HG03342 (cell line): ENCODE measurements at regions not wholly inside any gene's neighbourhood (a gene's known extent, or its start where the extent isn't known, plus 50 kb on each side); places are given as distances from the start of the nearest gene placed in this dataset.
A peak's percentile ranks its signal among the peaks of the same experiment; 100 is the strongest.

Source experiments
- ATAC-seq: cut with Tn5 transposase; IDR thresholded peaks from one replicate; pipeline ENCODE4 v1.9.1; 2021; ENCODE audit warnings: mild to moderate bottlenecking, moderate library complexity; ENCODE audit not compliant: unreplicated experiment

DNA sequence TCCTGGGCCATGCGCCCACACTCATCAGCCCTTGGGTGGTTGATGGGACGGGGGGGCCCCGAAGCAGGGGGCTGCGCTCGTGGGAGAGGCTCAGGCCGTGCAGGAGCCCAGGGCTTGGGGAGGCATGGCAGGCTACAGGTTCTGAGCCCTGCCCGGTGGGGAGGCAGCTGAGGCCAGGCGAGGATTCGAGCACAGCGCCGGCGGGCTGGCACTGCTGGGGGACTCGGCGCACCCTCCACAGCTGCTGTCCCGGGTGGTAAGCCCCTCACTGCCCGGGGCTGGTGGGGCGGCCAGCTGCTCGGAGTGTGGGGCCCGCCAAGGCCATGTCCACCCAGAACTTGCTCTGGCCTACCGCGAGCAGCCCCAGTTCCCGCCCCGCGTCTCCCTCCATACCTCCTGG, 295.8 kb upstream of the SEL1L start:
- no peak for ATAC-seq

DNA sequence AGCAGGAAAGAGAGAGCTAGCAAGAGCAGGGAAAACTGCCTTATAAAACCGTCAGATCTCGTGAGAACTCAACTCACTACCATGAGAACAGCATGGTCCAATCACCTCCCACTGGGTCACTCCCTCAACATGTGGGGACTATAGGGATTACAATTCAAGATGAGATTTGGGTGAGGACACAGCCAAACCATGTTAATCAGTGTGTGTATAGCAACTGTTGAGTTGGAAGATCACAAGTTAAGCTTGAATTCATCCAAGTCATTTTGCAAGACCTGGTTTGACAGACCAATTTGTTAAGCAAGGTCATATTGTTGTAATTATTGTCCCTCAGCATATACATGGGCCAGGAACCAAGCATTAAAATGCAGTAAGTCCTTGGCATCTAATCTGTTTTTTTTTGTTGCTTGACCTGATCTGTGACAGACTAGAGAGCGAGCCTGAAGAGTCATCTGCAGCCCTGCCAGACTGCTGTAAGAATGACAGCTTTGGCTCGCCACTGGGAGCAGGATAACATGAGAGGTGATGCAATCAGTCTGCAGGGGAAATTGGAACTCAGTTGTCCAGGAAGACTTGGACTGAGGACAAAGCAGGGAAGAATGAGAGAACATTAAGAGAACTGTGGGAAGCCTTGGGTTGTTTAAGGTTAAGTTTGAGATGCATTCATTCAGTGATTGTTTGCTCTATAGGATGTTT, 297.6 kb upstream of the SEL1L start:
- no peak for ATAC-seq

DNA sequence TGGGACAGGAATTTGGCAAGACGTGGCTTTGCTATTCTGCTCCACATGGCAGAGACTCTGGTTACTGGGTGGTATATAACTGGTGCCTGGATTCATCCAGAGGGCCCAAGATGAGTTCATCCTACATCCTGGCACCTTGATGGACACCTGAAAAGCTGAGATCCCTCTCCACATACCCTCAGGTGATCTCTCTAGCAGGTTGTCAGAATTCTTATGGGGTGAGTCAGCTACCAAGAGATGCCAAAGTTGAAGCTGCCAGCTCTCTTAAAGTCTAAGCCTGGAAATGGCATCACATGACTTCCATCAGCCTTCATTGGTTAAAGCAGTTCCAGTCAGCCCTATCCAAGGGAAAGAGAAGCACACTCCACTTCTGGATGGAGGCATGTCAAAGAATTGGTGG, 300.7 kb upstream of the SEL1L start:
- no peak for ATAC-seq

DNA sequence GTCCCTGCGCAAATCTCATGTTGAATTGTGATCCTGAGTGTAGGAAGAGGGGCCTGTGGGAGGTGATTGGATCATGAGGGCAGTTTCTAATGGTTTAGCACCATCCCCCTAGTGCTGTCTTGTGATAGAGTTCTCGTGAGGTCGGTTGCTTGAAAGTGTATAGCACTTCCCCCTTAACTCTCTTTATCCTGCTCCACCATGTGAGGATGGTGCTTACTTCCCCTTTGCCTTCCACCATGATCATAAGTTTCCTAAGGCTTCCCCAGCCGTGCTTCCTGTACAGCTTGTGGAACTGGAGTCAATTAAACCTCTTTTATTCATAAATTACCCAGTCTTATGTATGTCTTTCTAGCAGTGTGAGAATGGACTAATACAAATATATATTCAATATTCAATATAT, 303.7 kb upstream of the SEL1L start:
- ATAC-seq: no peak

DNA sequence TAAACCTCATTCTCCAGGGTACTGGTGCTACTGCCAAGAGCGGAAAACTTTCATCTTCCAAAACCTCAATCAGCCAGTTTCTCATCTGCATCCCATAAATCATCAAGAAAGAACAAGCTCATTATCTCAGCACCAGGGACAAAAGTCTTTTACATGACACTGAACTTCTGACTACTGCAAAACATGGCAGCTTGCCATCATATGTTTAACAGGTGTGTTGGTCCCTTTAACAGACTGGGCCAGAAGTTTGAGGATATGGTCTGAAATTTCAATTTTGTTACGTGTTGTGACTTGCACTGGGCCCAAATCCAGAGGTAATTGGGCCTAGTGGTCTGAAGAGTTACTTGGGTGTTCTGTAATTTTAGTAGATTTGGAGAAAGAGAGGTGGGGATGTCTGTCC, 305.4 kb upstream of the SEL1L start:
- no peak for ATAC-seq

DNA sequence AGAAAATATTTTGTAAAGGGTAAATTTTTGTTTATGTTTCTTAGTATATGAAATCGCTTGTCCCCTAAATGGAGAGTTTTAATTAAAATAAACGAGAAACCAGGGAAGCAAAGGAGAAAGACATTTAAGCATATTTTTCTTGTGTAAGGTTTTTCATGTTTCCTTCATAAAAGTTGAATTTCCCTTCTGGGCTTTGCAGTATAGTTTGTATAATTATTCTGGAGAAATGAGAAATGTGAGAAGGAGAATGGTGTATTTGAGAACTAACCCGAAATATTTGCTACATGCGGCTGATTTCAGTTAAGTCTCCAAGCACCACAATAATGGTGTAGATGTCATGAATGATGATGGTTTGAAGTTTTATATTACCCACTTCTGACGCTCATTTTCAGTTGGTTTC, 307.7 kb upstream of the SEL1L start:
- ATAC-seq: no peak

DNA sequence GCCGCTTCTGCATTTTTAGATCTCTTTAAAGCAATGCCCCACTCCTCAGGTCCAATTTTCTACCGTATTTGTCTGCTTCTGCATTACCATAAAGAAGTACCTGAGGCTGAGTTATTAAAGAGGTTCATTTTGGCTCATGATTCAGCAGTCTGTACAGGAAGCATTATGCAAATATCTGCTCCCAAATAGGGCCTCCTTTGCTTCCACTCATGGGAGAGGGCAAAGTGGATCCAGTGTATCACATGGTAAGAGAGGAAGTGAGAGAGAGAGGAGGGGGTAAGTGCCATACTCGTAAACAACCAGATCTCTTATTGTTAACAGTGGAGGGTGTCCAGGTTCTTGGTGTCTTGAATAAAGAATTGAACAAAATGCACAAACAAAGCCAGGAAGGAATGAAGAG, 316.1 kb upstream of the SEL1L start:
- ATAC-seq: peak; percentile 66

DNA sequence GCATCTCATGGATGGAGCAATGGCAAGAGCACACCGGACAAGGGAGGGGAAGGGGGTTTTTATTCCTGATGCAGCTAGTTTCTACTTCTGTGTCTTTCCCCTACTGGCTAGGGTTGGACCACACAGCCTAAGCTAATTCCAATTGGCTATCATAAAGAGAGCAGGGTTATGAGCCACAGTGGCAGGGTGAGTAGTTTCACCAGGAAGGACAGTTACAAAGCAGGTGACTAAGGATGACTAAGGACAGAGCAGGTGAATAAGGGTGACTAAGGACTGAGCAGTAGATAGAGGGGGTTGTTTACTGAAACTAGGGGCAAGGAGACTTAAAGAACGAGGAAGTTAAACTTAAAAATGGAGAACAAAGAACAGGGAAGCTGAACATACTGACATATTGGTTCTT, 321.4 kb upstream of the SEL1L start:
- ATAC-seq: no peak

DNA sequence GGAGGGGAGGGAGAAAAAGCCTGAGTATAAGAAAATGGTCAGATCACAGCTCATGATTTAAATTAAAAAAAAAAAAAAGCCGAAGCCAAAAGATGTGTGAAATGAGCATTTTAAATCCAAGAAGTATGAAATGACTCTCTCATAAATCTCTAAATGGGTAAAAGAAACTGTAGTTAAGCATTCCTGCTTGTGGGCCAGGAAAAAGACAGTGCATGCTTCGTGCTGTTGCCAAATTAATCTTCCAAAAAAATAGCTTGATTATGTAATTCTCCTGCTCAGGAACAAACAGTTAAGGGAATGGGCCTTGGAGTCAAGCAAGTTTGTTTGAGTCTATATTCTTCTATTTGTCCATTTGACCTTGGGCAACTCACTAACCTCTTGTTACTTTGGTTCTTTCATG, 325.4 kb upstream of the SEL1L start:
- no peak for ATAC-seq

DNA sequence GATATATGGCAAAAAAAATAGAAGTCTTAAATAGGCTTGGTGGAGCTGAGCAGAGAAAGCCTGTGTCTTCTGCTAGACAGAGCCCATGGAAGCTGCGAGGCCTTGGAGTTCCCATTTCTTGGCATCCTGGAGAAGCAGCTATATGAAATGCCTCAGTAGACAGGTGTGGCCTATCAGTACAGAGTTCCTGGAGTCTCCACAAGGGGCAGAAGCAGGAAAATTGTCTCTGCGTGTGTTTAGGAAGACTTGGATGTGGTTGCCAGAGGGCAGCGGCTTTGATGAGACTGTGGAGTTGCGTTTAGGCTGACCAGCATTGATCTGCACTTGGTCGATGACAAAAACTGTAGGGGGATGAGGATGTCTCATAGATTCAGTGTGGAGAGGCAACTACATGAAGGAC, 334.5 kb upstream of the SEL1L start:
- ATAC-seq: no peak

DNA sequence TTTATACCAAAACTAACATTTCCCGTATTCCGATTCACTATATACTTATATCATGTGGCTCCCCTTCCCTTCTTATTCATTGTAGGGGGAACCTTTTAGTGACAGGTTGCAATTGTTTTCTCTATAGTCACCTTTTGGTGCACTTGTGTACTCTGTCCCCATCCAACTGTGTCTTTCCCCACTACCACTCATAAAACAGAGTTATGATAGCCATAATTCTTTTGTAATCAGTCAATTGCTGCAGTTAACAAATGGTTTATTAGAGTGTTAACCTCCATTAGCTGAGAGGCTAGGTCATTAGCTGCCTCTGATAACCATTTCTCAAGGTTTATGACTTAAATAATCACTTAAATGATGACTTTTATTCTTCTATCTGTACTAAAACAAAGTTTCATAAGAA, 338.1 kb upstream of the SEL1L start:
- ATAC-seq: no peak

DNA sequence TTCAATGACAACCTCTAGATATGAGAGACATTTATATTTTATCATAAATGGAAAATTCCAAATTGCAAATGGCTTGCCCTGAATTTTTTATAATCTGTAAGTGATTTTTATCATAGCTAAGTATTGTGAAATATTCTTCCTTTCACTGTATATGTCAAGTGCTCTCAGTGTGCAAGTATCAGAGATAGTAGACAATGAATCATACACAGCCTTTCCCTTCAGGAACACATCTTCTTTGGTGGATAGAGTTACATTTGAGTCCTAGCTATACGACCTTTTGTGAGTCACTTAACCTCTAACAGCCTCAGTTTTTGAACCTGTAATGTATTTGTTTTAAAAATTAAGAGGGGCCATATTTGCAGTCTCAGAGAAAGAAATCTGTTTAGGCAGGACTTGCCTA, 350.7 kb upstream of the SEL1L start:
- no peak for ATAC-seq

DNA sequence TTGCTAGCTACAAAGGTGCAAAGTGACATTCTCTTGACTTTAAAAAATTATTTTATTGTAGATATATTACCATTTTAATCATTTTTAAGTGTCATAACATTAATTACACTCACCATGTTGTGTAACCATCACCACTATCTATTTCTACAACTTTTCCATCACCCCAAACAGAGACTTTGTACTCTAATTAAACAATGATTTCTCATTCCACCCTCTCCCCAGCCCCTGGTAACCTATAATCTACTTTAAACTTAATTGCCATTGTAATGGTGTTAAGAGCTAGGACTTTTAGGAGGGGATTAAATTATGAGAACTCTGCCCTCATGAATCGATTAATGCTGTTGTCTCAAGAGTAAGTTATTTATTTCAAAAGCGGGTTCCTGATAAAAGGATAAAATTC, 352.9 kb upstream of the SEL1L start:
- no peak for ATAC-seq

DNA sequence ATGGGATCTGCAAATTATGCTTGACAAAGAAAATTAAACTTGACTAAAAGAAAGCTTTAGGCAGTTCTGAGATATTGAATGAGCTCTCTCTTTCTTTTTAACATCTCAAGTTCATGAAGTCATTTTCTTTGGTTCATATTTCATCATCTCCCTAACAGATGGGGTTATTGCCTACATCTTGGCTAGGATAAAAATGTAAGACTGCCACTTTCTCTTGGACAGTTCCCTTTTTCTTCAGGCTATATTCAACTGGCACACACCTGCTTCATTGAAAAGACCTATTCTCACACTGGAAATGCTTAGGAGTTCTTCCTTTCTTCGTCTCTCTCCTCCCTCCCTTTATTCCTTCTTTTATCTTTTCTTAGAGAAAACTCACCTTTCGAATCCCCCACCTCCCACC, 355.9 kb upstream of the SEL1L start:
- no peak for ATAC-seq

DNA sequence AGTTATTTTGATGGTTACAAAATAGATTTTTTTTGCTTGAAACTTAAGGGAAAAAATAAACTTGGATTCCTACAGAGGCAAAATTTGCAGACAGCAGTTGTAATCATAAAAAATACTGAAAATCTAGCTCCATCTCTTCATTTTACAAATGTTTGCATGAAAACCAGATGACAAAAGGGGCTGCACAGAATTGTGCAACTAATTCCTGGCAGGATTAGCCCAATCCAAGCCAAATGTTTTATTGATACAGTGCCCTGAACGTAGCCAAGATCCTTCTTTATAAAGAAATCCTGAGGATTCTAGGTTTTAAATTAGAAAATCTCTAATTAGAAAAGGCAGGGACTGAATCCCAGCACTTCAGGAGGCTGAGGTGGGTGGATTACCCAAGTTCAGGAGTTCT, 356.4 kb upstream of the SEL1L start:
- ATAC-seq: no peak

DNA sequence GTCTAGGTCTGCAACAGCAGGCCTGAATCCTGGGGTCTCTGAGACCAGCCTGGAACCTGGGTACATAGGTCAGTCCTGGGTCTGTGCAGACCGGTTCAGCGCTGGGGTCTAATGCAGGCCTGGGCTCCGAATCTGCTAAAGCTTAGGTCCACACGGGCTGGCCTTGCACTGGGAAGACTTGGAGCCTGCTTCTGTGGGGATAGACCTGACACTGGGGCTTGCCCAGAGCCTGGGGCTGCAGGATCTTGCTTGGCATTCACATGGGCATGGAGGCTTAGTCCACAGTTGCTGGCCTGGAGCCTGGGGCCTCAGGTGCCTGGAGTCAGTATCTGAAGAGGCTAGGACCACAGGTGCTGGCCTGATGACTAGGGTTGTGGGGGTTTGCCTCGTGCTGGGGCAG, 369.8 kb upstream of the SEL1L start:
- no peak for ATAC-seq

DNA sequence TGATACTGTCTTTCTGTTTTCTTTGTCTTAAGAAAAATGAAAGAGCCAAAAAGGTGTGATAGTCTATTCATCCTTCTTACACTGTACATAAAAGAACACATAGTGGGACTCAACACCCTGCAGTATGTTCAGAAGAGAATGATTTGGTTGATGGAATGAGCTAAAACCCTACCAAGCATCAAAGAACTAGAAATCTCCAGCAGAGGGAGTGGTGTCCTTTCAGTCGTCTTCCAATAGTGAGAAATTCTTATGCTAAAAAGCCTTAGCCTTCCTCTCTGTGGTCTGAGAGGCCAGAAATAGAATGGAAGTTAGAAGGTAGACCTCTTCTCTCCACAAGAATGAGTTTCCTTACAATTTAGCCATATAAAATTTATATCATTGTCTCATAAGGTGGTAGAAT, 393.4 kb upstream of the SEL1L start:
- ATAC-seq: no peak

DNA sequence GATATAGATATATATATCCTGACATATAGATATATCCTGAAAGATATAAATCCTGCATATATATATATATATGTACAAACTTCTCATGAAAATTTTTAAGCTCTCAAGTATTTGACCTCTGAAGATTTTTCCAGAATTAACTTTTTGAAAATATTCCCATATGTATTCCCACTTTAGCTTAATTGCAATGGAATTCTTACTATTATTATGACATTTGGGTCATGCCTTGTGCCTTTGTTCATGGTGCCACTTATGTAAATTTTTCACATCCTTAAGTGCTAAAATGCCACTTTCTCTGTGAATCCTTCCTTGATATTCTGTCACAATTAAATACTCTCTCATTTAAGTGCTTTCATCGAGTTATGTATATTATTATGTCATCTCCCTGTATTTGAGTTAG, 398.2 kb upstream of the SEL1L start:
- ATAC-seq: no peak

DNA sequence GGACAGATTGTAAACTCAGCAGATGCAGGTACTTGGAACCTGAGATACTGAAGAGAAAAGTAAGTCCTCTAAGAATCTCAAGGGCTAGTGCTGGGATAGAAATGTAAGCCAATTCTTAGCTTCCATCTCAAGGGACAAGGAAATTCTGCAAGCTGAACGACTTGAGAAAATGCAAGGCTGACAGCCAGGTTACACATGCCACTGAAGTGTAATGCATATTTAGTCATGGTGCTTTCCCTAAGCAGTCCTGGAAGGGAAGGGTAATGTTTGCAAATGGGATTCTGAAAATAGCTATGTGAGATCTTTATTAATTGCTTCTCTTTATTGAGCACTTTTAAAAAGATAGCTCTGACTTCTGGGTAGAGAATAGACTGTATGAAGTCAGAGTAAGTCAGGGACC, 402.7 kb upstream of the SEL1L start:
- ATAC-seq: no peak

DNA sequence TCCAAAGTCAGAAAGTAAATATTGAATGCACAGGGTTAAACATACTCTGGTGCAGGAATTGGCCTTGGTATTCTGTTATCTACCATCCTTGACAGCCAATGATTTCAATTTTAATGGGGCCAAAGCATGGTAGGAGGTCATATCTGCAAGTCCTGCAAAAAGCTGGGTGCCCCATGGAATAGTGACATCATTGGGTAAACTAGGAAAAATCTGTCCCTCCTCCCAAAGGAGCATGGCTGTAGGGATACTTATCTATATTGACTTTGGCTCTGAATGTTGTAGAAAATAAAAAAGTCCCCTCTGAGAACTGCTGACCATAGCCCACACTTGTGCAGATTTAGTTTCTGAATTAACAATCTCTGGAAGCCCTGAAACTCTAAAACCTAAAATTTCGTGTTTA, 403.2 kb upstream of the SEL1L start:
- ATAC-seq: no peak

DNA sequence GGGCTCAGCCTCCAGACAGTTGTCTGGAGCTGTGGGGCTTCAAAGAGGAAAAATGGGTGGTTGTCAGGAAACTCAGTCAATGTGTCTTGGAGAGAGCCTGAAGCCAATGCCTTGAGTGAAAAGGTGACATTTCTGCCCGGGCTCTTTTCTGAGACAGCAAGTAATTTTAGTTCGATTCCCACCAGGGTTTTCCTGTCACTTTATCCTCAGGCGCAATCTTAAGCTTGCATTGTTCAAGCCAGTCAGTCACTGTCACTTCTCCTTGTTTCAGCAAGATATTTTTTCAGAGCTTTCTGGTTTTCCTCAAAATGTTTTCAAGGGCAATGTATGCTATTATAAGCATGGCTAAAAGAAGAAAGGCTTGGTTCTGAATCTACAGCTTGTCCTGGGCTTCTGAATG, 404.7 kb upstream of the SEL1L start:
- no peak for ATAC-seq

DNA sequence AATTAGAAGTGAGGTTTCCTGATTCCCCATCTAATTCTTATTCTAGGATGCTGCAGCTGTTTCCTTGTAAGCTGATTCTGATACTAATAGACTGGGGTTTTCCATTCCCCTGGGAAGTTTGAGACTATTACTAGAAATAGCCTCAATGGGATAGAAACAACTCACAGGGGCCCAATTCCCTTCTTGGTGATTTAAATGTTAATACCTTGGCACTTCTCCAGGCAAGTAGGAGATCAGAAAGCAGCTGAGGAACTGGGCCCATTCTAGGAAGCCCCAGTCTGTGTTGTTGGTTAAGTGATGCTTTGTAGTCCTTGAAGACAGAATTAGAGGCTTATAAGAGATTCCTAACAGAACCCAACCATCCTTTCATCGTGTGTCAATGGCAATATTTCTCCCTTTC, 407.0 kb upstream of the SEL1L start:
- no peak for ATAC-seq

DNA sequence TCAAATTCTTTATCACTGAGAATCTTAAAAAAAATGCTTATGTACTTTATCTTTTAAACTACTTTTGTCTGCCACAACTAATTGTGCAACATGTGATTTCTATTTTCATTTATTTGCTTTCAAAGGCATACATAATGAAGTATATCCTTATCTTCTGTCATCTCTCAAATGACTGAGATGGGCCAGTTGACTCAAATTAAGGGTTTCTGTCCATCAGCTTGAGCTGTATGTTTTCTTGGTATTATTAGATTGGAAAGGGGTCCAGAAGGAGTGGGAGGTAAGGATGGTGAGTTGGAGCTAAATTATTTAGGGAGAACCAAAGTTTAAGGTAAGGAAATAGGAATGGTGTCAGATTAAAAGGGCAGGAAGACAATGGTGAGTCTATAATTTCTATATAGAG, 408.4 kb upstream of the SEL1L start:
- ATAC-seq: no peak

DNA sequence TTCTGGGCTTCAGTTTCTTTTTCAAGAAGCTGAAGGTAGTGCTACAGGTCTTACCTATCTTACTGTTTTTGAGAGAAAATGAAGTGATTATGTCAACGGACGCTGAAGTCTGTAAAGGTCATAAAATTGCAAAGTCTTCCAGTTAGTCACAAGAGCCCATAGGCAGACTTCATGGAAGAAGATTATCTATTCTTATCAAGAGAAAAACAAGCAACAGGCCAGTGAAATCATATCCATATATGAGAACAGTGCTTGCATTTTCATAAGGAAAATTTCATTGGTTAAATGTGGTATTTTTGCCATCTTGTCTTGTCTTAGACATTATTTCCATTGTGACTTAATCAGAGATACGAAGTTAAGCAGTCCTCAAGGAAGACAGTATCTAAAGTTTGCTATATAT, 412.7 kb upstream of the SEL1L start:
- no peak for ATAC-seq
